ENCODE measurements at regions not wholly inside any gene's neighbourhood (a gene's known extent, or its start where the extent isn't known, plus 50 kb on each side); places are given as distances from the start of the nearest gene placed in this dataset.

GRCh38 chr18:30811580-30811979, 231.0 kb downstream of the DSC3 start:
- Histone ChIP-seq H3K27ac (no peak overlapping the region), H3K4me1 (peaks cover 0 to 13% (median 0%) of the 10 kb centered on the region in 12 donors), H3K36me3 (no peaks in the 10 kb centered on the region), H3K4me3 (no peak overlapping the region), H3K9me3 (no peaks in the 10 kb centered on the region), H3K27me3 (no peaks in the 10 kb centered on the region)
- 55 to 68% (median 64%) methylated on average over 2 of the region's 2 CpGs for WGBS, 4 donors
- intact Hi-C loops (cut with DNase I), result no loop called here
- TF ChIP-seq POLR2A (IDR thresholded peaks at IDR 0.05) (no peak), CTCF (IDR thresholded peaks at IDR 0.05) (no peak)
- ATAC-seq (no peak), DNase-seq (no peak)

GRCh38 chr18:30810580-30810979, 232.0 kb downstream of the DSC3 start:
- no peak for ATAC-seq
- no peak overlapping the region for H3K27ac ChIP-seq
- TF ChIP-seq POLR2A (IDR thresholded peaks at IDR 0.05) (no peak), CTCF (IDR thresholded peaks at IDR 0.05) (no peak)
- DNase-seq, result no peak
- H3K36me3 ChIP-seq, result no peaks in the 10 kb centered on the region
- intact Hi-C loops (cut with DNase I), result no loop called here
- no peak overlapping the region for H3K4me3 ChIP-seq
- H3K4me1 ChIP-seq, result peaks cover 0 to 13% (median 0%) of the 10 kb centered on the region in 12 donors
- no peaks in the 10 kb centered on the region for H3K9me3 ChIP-seq
- H3K27me3 ChIP-seq, result no peaks in the 10 kb centered on the region

- H3K27ac ChIP-seq, result no peak overlapping the region
- no peaks in the 10 kb centered on the region for H3K9me3 ChIP-seq
- no peak for DNase-seq
- H3K36me3 ChIP-seq, result no peaks in the 10 kb centered on the region
- intact Hi-C loops (cut with DNase I), result no loop called here
- no peaks in the 10 kb centered on the region for H3K4me1 ChIP-seq
- no peak overlapping the region for H3K4me3 ChIP-seq
- no peaks in the 10 kb centered on the region for H3K27me3 ChIP-seq
- ATAC-seq, result no peak
- TF ChIP-seq POLR2A (IDR thresholded peaks at IDR 0.05) (no peak), CTCF (IDR thresholded peaks at IDR 0.05) (no peak)
Observed at GRCh38 chr18:30806823-30807222, 235.7 kb downstream of the DSC3 start.

- 56 to 68% (median 57%) methylated on average over 1 of the region's 1 CpG for WGBS, 4 donors
- Histone ChIP-seq H3K36me3 (no peaks in the 10 kb centered on the region), H3K27me3 (no peaks in the 10 kb centered on the region), H3K27ac (no peak overlapping the region), H3K9me3 (no peaks in the 10 kb centered on the region), H3K4me3 (no peak overlapping the region), H3K4me1 (no peaks in the 10 kb centered on the region)
- no peak for DNase-seq
- intact Hi-C loops (cut with DNase I), result no loop called here
- TF ChIP-seq POLR2A (IDR thresholded peaks at IDR 0.05) (no peak), CTCF (IDR thresholded peaks at IDR 0.05) (no peak)
- no peak for ATAC-seq
Observed at GRCh38 chr18:30800800-30801199, 241.7 kb downstream of the DSC3 start.

Data from heart left ventricle (tissue), 16 donors.